ENCODE measurements at regions not wholly inside any gene's neighbourhood (a gene's known extent, or its start where the extent isn't known, plus 50 kb on each side); places are given as distances from the start of the nearest gene placed in this dataset.
A peak's percentile ranks its signal among the peaks of the same experiment; 100 is the strongest.
"Not testable (repeated sequence)": the region's sequence is repeated elsewhere in the genome, so short reads cannot be mapped to it uniquely, and the experiment has no call there.

- no peak for DNase-seq (ENCODE audit: low spot score)
Measured at GRCh38 chr3:5822843-5823242, 635.3 kb downstream of the EDEM1 start.

- no peak for DNase-seq (ENCODE audit: low spot score)
Measured at GRCh38 chr3:5826467-5826866, 639.0 kb downstream of the EDEM1 start.

- no peak for DNase-seq (ENCODE audit: low spot score)
Measured at GRCh38 chr3:5828251-5828650, 640.7 kb downstream of the EDEM1 start.

- no peak for DNase-seq (ENCODE audit: low spot score)
Measured at GRCh38 chr3:5840056-5840455, 652.5 kb downstream of the EDEM1 start.

- DNase-seq (ENCODE audit: low spot score) = no peak
Measured at GRCh38 chr3:5841599-5841998, 654.1 kb downstream of the EDEM1 start.

GRCh38 chr3:5846261-5846660 lies 658.8 kb downstream of the EDEM1 start:
- DNase-seq (ENCODE audit: low spot score) = no peak

- DNase-seq (ENCODE audit: low spot score) = no peak
Measured at GRCh38 chr3:5861151-5861550, 673.6 kb downstream of the EDEM1 start.

- peak; percentile 61 for DNase-seq (ENCODE audit: low spot score)
Measured at GRCh38 chr3:5874931-5875341, 687.4 kb downstream of the EDEM1 start.

GRCh38 chr3:5888851-5889250 lies 701.3 kb downstream of the EDEM1 start:
- DNase-seq (ENCODE audit: low spot score) = no peak

GRCh38 chr3:5889374-5889773 lies 701.9 kb downstream of the EDEM1 start:
- no peak for DNase-seq (ENCODE audit: low spot score)

GRCh38 chr3:5891711-5892110 lies 704.2 kb downstream of the EDEM1 start:
- DNase-seq (ENCODE audit: low spot score) = peak; percentile 20

- no peak for DNase-seq (ENCODE audit: low spot score)
Measured at GRCh38 chr3:5898106-5898505, 710.6 kb downstream of the EDEM1 start.

- no peak for DNase-seq (ENCODE audit: low spot score)
Measured at GRCh38 chr3:5899014-5899761, 711.7 kb downstream of the EDEM1 start.

- no peak for DNase-seq (ENCODE audit: low spot score)
Measured at GRCh38 chr3:5917932-5918331, 730.4 kb downstream of the EDEM1 start.

GRCh38 chr3:5918626-5919025 lies 731.1 kb downstream of the EDEM1 start:
- DNase-seq (ENCODE audit: low spot score) = no peak

GRCh38 chr3:5929027-5929426 lies 741.5 kb downstream of the EDEM1 start:
- no peak for DNase-seq (ENCODE audit: low spot score)

- not testable (repeated sequence) for DNase-seq (ENCODE audit: low spot score)
Measured at GRCh38 chr3:5944061-5944460, 756.6 kb downstream of the EDEM1 start.

GRCh38 chr3:5948084-5948483 lies 760.6 kb downstream of the EDEM1 start:
- no peak for DNase-seq (ENCODE audit: low spot score)

- no peak for DNase-seq (ENCODE audit: low spot score)
Measured at GRCh38 chr3:5951026-5951425, 763.5 kb downstream of the EDEM1 start.

GRCh38 chr3:5972586-5972985 lies 785.1 kb downstream of the EDEM1 start:
- peak; percentile 6 for DNase-seq (ENCODE audit: low spot score)

- peak; percentile 28 for DNase-seq (ENCODE audit: low spot score)
Measured at GRCh38 chr3:5974630-5975322, 787.3 kb downstream of the EDEM1 start.

- DNase-seq (ENCODE audit: low spot score) = no peak
Measured at GRCh38 chr3:5977331-5977730, 789.8 kb downstream of the EDEM1 start.

GRCh38 chr3:5980475-5980874 lies 793.0 kb downstream of the EDEM1 start:
- no peak for DNase-seq (ENCODE audit: low spot score)

- DNase-seq (ENCODE audit: low spot score) = no peak
Measured at GRCh38 chr3:5994651-5995050, 807.1 kb downstream of the EDEM1 start.
